Mesenchymal stem cell (in vitro differentiated cells and primary cell): ENCODE measurements at regions not wholly inside any gene's neighbourhood (a gene's known extent, or its start where the extent isn't known, plus 50 kb on each side); places are given as distances from the start of the nearest gene placed in this dataset.

Experiments
- DNase-seq: peaks from one replicate; pipeline ENCODE4 v3.0.0-alpha.2; 2013
- H2AFZ ChIP-seq: one replicate; pipeline ENCODE4 v1.6.1; 2013; ENCODE audit warnings: low read depth, mild to moderate bottlenecking, control low read depth, inconsistent platforms, low read length, moderate library complexity
- H2AK5ac ChIP-seq: 2 replicates; pipeline ENCODE4 v1.6.1; 2013; ENCODE audit warnings: low read length, moderate library complexity, mild to moderate bottlenecking, inconsistent platforms; ENCODE audit not compliant: severe bottlenecking
- H2BK120ac ChIP-seq: one replicate; pipeline ENCODE4 v1.6.1; 2013; ENCODE audit warnings: low read depth, mild to moderate bottlenecking, inconsistent platforms, low read length, moderate library complexity
- H2BK12ac ChIP-seq, 2 experiments: one replicate each; pipeline ENCODE4 v1.6.1; 2013; ENCODE audit warnings: inconsistent platforms in 2 of 2, low read length in 2 of 2, mild to moderate bottlenecking in 2 of 2, moderate library complexity in 2 of 2, control low read depth in 1 of 2
- H2BK15ac ChIP-seq: one replicate; pipeline ENCODE4 v1.6.1; 2013; ENCODE audit warnings: mild to moderate bottlenecking, low read depth, inconsistent platforms; ENCODE audit not compliant: poor library complexity, severe bottlenecking
- H2BK5ac ChIP-seq: 2 replicates; pipeline ENCODE4 v1.6.1; 2013; ENCODE audit warnings: low read depth, mild to moderate bottlenecking, low read length, control low read depth, inconsistent platforms; ENCODE audit not compliant: poor library complexity, severe bottlenecking
- H3K14ac ChIP-seq, 2 experiments: one replicate each; pipeline ENCODE4 v1.6.1; 2013; ENCODE audit warnings: inconsistent platforms in 2 of 2, low read length in 2 of 2, control low read depth in 1 of 2, mild to moderate bottlenecking in 1 of 2, moderate library complexity in 1 of 2
- H3K18ac ChIP-seq, 2 experiments: one replicate each; pipeline ENCODE4 v1.6.1; 2013; ENCODE audit warnings: inconsistent platforms in 2 of 2, low read length in 2 of 2, control low read depth in 1 of 2, low read depth in 1 of 2, mild to moderate bottlenecking in 1 of 2
- H3K23ac ChIP-seq, 2 experiments: one replicate each; pipeline ENCODE4 v1.6.1; 2013; ENCODE audit warnings: inconsistent platforms in 2 of 2, low read length in 2 of 2, mild to moderate bottlenecking in 2 of 2, moderate library complexity in 2 of 2, control low read depth in 1 of 2
- H3K27ac ChIP-seq: 2 replicates; pipeline ENCODE4 v1.5.1; 2013; ENCODE audit warnings: mild to moderate bottlenecking, moderate library complexity, low read length, control low read depth, inconsistent platforms; ENCODE audit not compliant: poor library complexity, severe bottlenecking
- H3K27me3 ChIP-seq, 2 experiments: 2 replicates each; pipeline versions ENCODE4 v1.6.1 to v1.7.0; 2013; ENCODE audit warnings: low read length in 2 of 2, mild to moderate bottlenecking in 2 of 2, moderate library complexity in 2 of 2, control low read depth in 1 of 2, inconsistent platforms in 1 of 2; ENCODE audit not compliant: control insufficient read depth in 1 of 2, insufficient read depth in 1 of 2
- H3K36me3 ChIP-seq, 2 experiments: 2 replicates each; pipeline versions ENCODE4 v1.6.1 to v1.7.0; 2013; ENCODE audit warnings: low read length in 2 of 2, control low read depth in 1 of 2, inconsistent platforms in 1 of 2, low read depth in 1 of 2, mild to moderate bottlenecking in 1 of 2; ENCODE audit not compliant: insufficient read depth in 2 of 2, control insufficient read depth in 1 of 2
- H3K4ac ChIP-seq, 2 experiments: one replicate each; pipeline ENCODE4 v1.6.1; 2013; ENCODE audit warnings: inconsistent platforms in 2 of 2, low read length in 2 of 2, mild to moderate bottlenecking in 2 of 2, moderate library complexity in 2 of 2, control low read depth in 1 of 2, low read depth in 1 of 2
- H3K4me1 ChIP-seq: 2 replicates; pipeline ENCODE4 v1.6.1; 2013; ENCODE audit warnings: low read depth, low read length, control low read depth; ENCODE audit not compliant: control insufficient read depth, insufficient read depth
- H3K4me2 ChIP-seq: 2 replicates; pipeline ENCODE4 v1.6.1; 2013; ENCODE audit warnings: low read length, mild to moderate bottlenecking, inconsistent platforms; ENCODE audit not compliant: poor library complexity, severe bottlenecking
- H3K4me3 ChIP-seq, 2 experiments: 2 replicates each; pipeline versions ENCODE4 v1.5.1 to v1.7.0; 2013; ENCODE audit warnings: low read length in 2 of 2, mild to moderate bottlenecking in 2 of 2, control low read depth in 1 of 2, low read depth in 1 of 2; ENCODE audit not compliant: insufficient read depth in 1 of 2
- H3K79me1 ChIP-seq: replicated peaks from 2 replicates; pipeline ENCODE4 v1.6.1; 2013; ENCODE audit warnings: mild to moderate bottlenecking, control low read depth, low read length, inconsistent platforms; ENCODE audit not compliant: poor library complexity, severe bottlenecking
- H3K9ac ChIP-seq: 2 replicates; pipeline ENCODE4 v1.7.0; 2013; ENCODE audit warnings: mild to moderate bottlenecking, low read length, moderate library complexity
- H3K9me3 ChIP-seq: 2 replicates; pipeline ENCODE4 v1.7.0; 2013; ENCODE audit warnings: mild to moderate bottlenecking, low read length; ENCODE audit not compliant: control insufficient read depth
- H4K8ac ChIP-seq: one replicate; pipeline ENCODE4 v1.6.1; 2013; ENCODE audit warnings: inconsistent platforms, mild to moderate bottlenecking, low read length, moderate library complexity
- H4K91ac ChIP-seq: one replicate; pipeline ENCODE4 v1.6.1; 2013; ENCODE audit warnings: mild to moderate bottlenecking, low read length, inconsistent platforms
- WGBS: methylation state at CpG from one replicate; pipeline ENCODE4 v1.1.7; 2013; ENCODE audit warnings: mixed read lengths; 5-methylcytosine and 5-hydroxymethylcytosine counted together

GRCh38 chr7:128161466-128162125, 79.5 kb upstream of the LEP start:
- Histone ChIP-seq H4K91ac (no peak overlapping the region), H2AK5ac (no peak overlapping the region), H4K8ac (no peak overlapping the region), H2BK120ac (no peak overlapping the region), H2BK12ac (no peak overlapping the region), H3K4ac (no peak overlapping the region), H3K18ac (no peak overlapping the region), H3K4me1 (peaks cover 15% of the 10 kb centered on the region), H3K23ac (no peak overlapping the region), H3K9me3 (no peaks in the 10 kb centered on the region), H2BK15ac (no peak overlapping the region), H3K36me3 (no peaks in the 10 kb centered on the region), H3K4me3 (no peak overlapping the region), H3K27me3 (peaks cover 69 to 82% of the 10 kb centered on the region in 2 experiments), H3K9ac (no peak overlapping the region), H3K14ac (no peak overlapping the region), H2AFZ (no peak overlapping the region), H2BK5ac (no peak overlapping the region), H3K79me1 (no peaks in the 10 kb centered on the region), H3K4me2 (no peak overlapping the region), H3K27ac (no peak overlapping the region)
- no peak for DNase-seq
- WGBS: 77% methylated on average over 7 of the region's 7 CpGs

- Histone ChIP-seq H4K8ac (no peak overlapping the region), H3K23ac (no peak overlapping the region), H2BK5ac (no peak overlapping the region), H2AFZ (no peak overlapping the region), H2AK5ac (no peak overlapping the region), H3K14ac (no peak overlapping the region), H3K4ac (no peak overlapping the region), H2BK12ac (no peak overlapping the region), H3K18ac (no peak overlapping the region), H2BK15ac (no peak overlapping the region), H3K4me3 (no peak overlapping the region), H3K79me1 (no peaks in the 10 kb centered on the region), H3K4me2 (no peak overlapping the region), H4K91ac (no peak overlapping the region), H3K9me3 (no peaks in the 10 kb centered on the region), H3K4me1 (peaks cover 26% of the 10 kb centered on the region), H3K27me3 (peaks cover 67 to 81% of the 10 kb centered on the region in 2 experiments), H2BK120ac (no peak overlapping the region), H3K27ac (no peak overlapping the region), H3K36me3 (no peaks in the 10 kb centered on the region), H3K9ac (no peak overlapping the region)
- 73% methylated on average over 2 of the region's 2 CpGs for WGBS
- DNase-seq: no peak
These were observed 78.4 kb upstream of the LEP start for GRCh38 chr7:128162666-128163065.

- WGBS: 71% methylated on average over 2 of the region's 2 CpGs
- Histone ChIP-seq H3K14ac (no peak overlapping the region), H2BK120ac (no peak overlapping the region)
These were observed 77.6 kb upstream of the LEP start for GRCh38 chr7:128163473-128163872.

GRCh38 chr7:128164061-128164954, 76.8 kb upstream of the LEP start:
- DNase-seq: peak; percentile 22
- Histone ChIP-seq H3K27ac (no peak overlapping the region), H4K91ac (no peak overlapping the region), H3K23ac (no peak overlapping the region), H3K18ac (no peak overlapping the region), H2BK120ac (no peak overlapping the region), H2BK12ac (no peak overlapping the region), H2BK15ac (no peak overlapping the region), H3K9me3 (no peaks in the 10 kb centered on the region), H3K79me1 (no peaks in the 10 kb centered on the region), H3K4ac (no peak overlapping the region), H3K14ac (no peak overlapping the region), H3K4me3 (no peak overlapping the region), H2AK5ac (no peak overlapping the region), H3K27me3 (peaks cover 72 to 84% of the 10 kb centered on the region in 2 experiments), H2BK5ac (no peak overlapping the region), H3K9ac (no peak overlapping the region), H3K4me1 (peaks cover 36% of the 10 kb centered on the region), H2AFZ (no peak overlapping the region), H4K8ac (no peak overlapping the region), H3K36me3 (no peaks in the 10 kb centered on the region), H3K4me2 (no peak overlapping the region)
- 56% methylated on average over 6 of the region's 6 CpGs for WGBS

More at GRCh38 chr7:128163473-128163872, 77.6 kb upstream of the LEP start:
- Histone ChIP-seq H3K4me2 (no peak overlapping the region), H3K4me3 (no peak overlapping the region), H3K79me1 (no peaks in the 10 kb centered on the region), H3K27me3 (peaks cover 67 to 81% of the 10 kb centered on the region in 2 experiments), H3K36me3 (no peaks in the 10 kb centered on the region), H2BK15ac (no peak overlapping the region), H3K23ac (no peak overlapping the region), H3K4me1 (peaks cover 34% of the 10 kb centered on the region), H3K27ac (no peak overlapping the region), H2BK12ac (no peak overlapping the region), H3K18ac (no peak overlapping the region), H2BK5ac (no peak overlapping the region), H3K9ac (no peak overlapping the region), H4K91ac (no peak overlapping the region), H3K9me3 (no peaks in the 10 kb centered on the region), H3K4ac (no peak overlapping the region), H2AK5ac (no peak overlapping the region), H2AFZ (no peak overlapping the region), H4K8ac (no peak overlapping the region)
- no peak for DNase-seq
